OCI-LY1 (cell line): ENCODE measurements at regions not wholly inside any gene's neighbourhood (a gene's known extent, or its start where the extent isn't known, plus 50 kb on each side); places are given as distances from the start of the nearest gene placed in this dataset.

Experiments
- H2AFZ ChIP-seq: fragments of 200-600 bp; sonication (generic), shearing (Covaris generic); 2 replicates; pipeline ENCODE4 v1.6.0; 2014; ENCODE audit warnings: antibody characterized with exemption, mild to moderate bottlenecking, low read length
- H3F3A ChIP-seq: fragments of 200-600 bp; sonication (generic), shearing (Covaris generic); 2 replicates; pipeline ENCODE4 v1.6.0; 2014; ENCODE audit warnings: mild to moderate bottlenecking, antibody characterized with exemption, low read length, moderate library complexity; ENCODE audit not compliant: insufficient read depth
- H3K27ac ChIP-seq: fragments of 200-600 bp; sonication (generic); 2 replicates; pipeline ENCODE4 v1.5.1; 2014; ENCODE audit warnings: low read length, mixed run types, mild to moderate bottlenecking, low read depth; ENCODE audit not compliant: poor library complexity, severe bottlenecking
- H3K27me3 ChIP-seq: fragments of 200-600 bp; sonication (generic); 2 replicates; pipeline ENCODE4 v1.6.0; 2014; ENCODE audit warnings: antibody characterized with exemption, mild to moderate bottlenecking, low read length, moderate library complexity; ENCODE audit not compliant: insufficient read depth
- H3K36me3 ChIP-seq: fragments of 200-600 bp; sonication (generic); 2 replicates; pipeline ENCODE4 v1.6.1; 2014; ENCODE audit warnings: mild to moderate bottlenecking, antibody characterized with exemption, low read length, moderate library complexity, mixed read lengths; ENCODE audit not compliant: insufficient read depth
- H3K4me1 ChIP-seq: fragments of 200-600 bp; sonication (generic); 2 replicates; pipeline ENCODE4 v1.5.1; 2014; ENCODE audit warnings: mild to moderate bottlenecking, low read length, moderate library complexity; ENCODE audit not compliant: insufficient read depth, severe bottlenecking
- H3K4me2 ChIP-seq: fragments of 200-600 bp; sonication (generic), shearing (Covaris generic); 2 replicates; pipeline ENCODE4 v1.6.1; 2014; ENCODE audit warnings: low read length
- H3K4me3 ChIP-seq: fragments of 200-600 bp; sonication (generic); 2 replicates; pipeline ENCODE4 v1.5.1; 2014; ENCODE audit warnings: low read length, low read depth, mild to moderate bottlenecking, mixed read lengths; ENCODE audit not compliant: poor library complexity, severe bottlenecking
- H3K79me2 ChIP-seq: fragments of 200-600 bp; shearing (Covaris generic); 2 replicates; pipeline ENCODE4 v1.6.1; 2016; ENCODE audit warnings: mixed run types, low read length, mixed read lengths; ENCODE audit not compliant: insufficient read depth
- H3K9ac ChIP-seq: fragments of 200-600 bp; sonication (generic), shearing (Covaris generic); 2 replicates; pipeline ENCODE4 v1.6.1; 2014; ENCODE audit warnings: mild to moderate bottlenecking, low read length, mixed read lengths
- H3K9me2 ChIP-seq: fragments of 200-600 bp; sonication (generic), shearing (Covaris generic); 2 replicates; pipeline ENCODE4 v1.6.1; 2014; ENCODE audit warnings: low read depth, mild to moderate bottlenecking, low read length, mixed read lengths
- H3K9me3 ChIP-seq: fragments of 200-600 bp; shearing (Covaris generic); 2 replicates; pipeline ENCODE4 v1.6.1; 2014; ENCODE audit warnings: low read length, mixed read lengths
- H4K20me1 ChIP-seq: fragments of 200-600 bp; sonication (generic), shearing (Covaris generic); 2 replicates; pipeline ENCODE4 v1.6.0; 2016; ENCODE audit warnings: mild to moderate bottlenecking, low read length; ENCODE audit not compliant: insufficient read depth
- EZH2 ChIP-seq: fragments of 200-600 bp; sonication (generic), shearing (Covaris generic); IDR thresholded peaks from 2 replicates; pipeline ENCODE4 v1.8.0; 2017; ENCODE audit warnings: borderline replicate concordance, mixed run types, mild to moderate bottlenecking, antibody characterized with exemption, low read length, moderate library complexity, mixed read lengths
- TF ChIP-seq, protein P1 (sequence below): fragments of 200-600 bp; sonication (generic), shearing (Covaris generic); IDR thresholded peaks from 2 replicates; pipeline ENCODE4 v1.5.1; 2017; ENCODE audit warnings: mild to moderate bottlenecking, antibody characterized with exemption, low read length, moderate library complexity, mixed read lengths

- Histone ChIP-seq H3K79me2 (no peaks in the 10 kb centered on the region), H3K27me3 (no peaks in the 10 kb centered on the region), H3K4me3 (no peak overlapping the region), H3K4me2 (no peak overlapping the region), H3K9ac (no peak overlapping the region), H3F3A (no peaks in the 10 kb centered on the region), H3K9me2 (no peaks in the 10 kb centered on the region), H2AFZ (no peak overlapping the region), H3K9me3 (no peaks in the 10 kb centered on the region), H4K20me1 (no peaks in the 10 kb centered on the region), H3K27ac (no peak overlapping the region), H3K4me1 (no peaks in the 10 kb centered on the region), H3K36me3 (no peaks in the 10 kb centered on the region)
- TF ChIP-seq, protein P1, sequence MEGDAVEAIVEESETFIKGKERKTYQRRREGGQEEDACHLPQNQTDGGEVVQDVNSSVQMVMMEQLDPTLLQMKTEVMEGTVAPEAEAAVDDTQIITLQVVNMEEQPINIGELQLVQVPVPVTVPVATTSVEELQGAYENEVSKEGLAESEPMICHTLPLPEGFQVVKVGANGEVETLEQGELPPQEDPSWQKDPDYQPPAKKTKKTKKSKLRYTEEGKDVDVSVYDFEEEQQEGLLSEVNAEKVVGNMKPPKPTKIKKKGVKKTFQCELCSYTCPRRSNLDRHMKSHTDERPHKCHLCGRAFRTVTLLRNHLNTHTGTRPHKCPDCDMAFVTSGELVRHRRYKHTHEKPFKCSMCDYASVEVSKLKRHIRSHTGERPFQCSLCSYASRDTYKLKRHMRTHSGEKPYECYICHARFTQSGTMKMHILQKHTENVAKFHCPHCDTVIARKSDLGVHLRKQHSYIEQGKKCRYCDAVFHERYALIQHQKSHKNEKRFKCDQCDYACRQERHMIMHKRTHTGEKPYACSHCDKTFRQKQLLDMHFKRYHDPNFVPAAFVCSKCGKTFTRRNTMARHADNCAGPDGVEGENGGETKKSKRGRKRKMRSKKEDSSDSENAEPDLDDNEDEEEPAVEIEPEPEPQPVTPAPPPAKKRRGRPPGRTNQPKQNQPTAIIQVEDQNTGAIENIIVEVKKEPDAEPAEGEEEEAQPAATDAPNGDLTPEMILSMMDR, result no peak
- TF ChIP-seq EZH2, result no peak
These were observed 302.8 kb upstream of the IL12A start for GRCh38 chr3:159685801-159686200.

DNA sequence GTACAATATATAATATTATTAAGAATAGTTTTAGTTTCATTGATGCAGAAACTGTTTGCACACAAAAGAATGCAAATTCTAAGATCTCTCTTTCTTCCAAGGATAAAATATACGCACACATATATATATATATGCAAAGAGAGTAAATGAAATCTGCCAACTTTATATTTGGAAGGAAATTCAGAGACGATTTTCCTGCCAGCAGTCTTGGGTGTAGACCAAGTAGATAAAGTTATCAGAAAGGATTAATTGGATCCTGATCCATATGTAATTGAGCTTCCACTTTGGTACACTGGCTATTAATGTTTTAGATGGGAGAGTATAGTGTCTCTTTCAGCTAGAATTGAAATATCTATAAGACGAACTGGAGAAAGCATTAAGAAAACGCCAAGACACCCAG, 295.4 kb upstream of the IL12A start:
- no peak overlapping the region for H3K4me3 ChIP-seq
- H3K9me3 ChIP-seq, result no peaks in the 10 kb centered on the region
- no peak overlapping the region for H3K9ac ChIP-seq
- no peaks in the 10 kb centered on the region for H3F3A ChIP-seq
- H3K27me3 ChIP-seq, result no peaks in the 10 kb centered on the region
- H3K9me2 ChIP-seq, result no peaks in the 10 kb centered on the region
- no peaks in the 10 kb centered on the region for H3K79me2 ChIP-seq
- H3K4me1 ChIP-seq, result no peaks in the 10 kb centered on the region
- TF ChIP-seq, protein P1, result no peak
- no peak for TF ChIP-seq EZH2
- no peaks in the 10 kb centered on the region for H4K20me1 ChIP-seq
- H3K36me3 ChIP-seq, result no peaks in the 10 kb centered on the region
- H3K4me2 ChIP-seq, result no peak overlapping the region
- no peak overlapping the region for H3K27ac ChIP-seq
- H2AFZ ChIP-seq, result no peak overlapping the region

- no peaks in the 10 kb centered on the region for H3K9me3 ChIP-seq
- H3K36me3 ChIP-seq, result no peaks in the 10 kb centered on the region
- H3F3A ChIP-seq, result no peaks in the 10 kb centered on the region
- H2AFZ ChIP-seq, result no peak overlapping the region
- no peak overlapping the region for H3K27ac ChIP-seq
- no peak overlapping the region for H3K4me3 ChIP-seq
- no peak for TF ChIP-seq EZH2
- TF ChIP-seq, protein P1, result no peak
- no peaks in the 10 kb centered on the region for H3K4me1 ChIP-seq
- H3K4me2 ChIP-seq, result no peak overlapping the region
- H4K20me1 ChIP-seq, result no peaks in the 10 kb centered on the region
- no peaks in the 10 kb centered on the region for H3K27me3 ChIP-seq
- no peaks in the 10 kb centered on the region for H3K79me2 ChIP-seq
- H3K9me2 ChIP-seq, result no peaks in the 10 kb centered on the region
- H3K9ac ChIP-seq, result no peak overlapping the region
These were observed 276.9 kb upstream of the IL12A start for GRCh38 chr3:159711560-159712333.
